CD4-positive, alpha-beta T cell treated with Interleukin-17A for 1 hour (primary cell): ENCODE measurements at regions not wholly inside any gene's neighbourhood (a gene's known extent, or its start where the extent isn't known, plus 50 kb on each side); places are given as distances from the start of the nearest gene placed in this dataset.
"Not testable (repeated sequence)": the region's sequence is repeated elsewhere in the genome, so short reads cannot be mapped to it uniquely, and the experiment has no call there.

Source experiments
- DNase-seq: peaks from one replicate; pipeline ENCODE4 v3.0.0-alpha.2; 2020

- DNase-seq: no peak
Observed at GRCh38 chr6:160804639-160805038, 102.6 kb downstream of the PLG start.

GRCh38 chr6:160808263-160808662, 106.2 kb downstream of the PLG start:
- DNase-seq: no peak

- DNase-seq: no peak
Observed at GRCh38 chr6:160810238-160810637, 108.2 kb downstream of the PLG start.

DNA sequence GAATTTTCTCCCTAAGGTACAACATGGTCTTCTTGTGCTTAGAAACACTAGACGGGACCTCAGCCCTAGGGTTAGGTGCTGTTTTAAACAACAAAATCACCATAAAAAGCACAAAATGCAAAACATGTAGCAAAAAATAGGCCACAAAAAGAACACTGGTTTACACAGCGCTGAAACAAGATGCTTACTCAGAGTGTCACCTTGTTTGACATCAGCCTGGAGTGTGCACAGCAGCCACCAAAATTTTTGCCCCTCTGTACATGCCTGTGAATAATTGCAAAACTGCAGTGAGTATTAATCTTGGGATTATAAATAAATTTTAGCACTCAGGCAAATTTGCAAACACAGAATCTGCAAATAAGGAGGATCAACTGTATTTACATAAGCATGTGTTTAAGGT, 110.1 kb downstream of the PLG start:
- no peak for DNase-seq

DNA sequence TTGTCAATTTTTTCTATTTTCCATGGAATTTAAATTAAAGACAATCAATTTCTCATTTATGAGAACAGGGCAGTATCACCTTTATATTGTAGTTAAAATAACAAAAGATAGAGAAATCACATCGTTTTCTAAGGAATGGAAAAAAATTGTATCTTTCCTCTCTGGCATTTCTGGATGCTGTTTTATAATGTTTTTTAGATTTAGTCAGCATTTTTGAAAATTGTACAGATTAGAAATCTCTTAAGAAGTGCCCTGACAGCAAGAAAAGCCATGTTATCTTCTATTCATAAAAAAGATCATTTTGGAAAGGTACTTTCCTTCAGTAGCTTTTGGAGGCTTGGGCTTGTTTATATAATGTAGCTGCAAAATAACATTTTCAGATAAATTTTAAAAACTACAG, 116.9 kb downstream of the PLG start:
- DNase-seq: no peak

DNA sequence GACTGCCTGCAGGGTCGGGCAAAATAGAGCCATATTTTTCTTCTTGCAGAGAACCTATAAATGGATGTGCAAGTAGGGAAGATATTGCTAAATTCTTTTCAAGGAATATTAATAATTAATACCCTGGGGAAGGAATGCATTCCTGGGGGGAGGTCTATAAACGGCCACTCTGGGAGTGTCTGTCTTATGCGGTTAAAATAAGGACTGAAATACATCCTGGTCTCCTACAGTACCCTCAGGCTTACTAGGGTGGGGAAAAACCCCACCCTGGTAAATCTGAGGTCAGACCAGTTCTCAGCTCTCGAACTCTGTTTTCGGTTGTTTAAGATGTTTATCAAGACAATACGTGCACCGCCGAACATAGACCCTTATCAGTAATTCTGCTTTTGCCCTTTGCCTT, 118.6 kb downstream of the PLG start:
- not testable (repeated sequence) for DNase-seq

DNA sequence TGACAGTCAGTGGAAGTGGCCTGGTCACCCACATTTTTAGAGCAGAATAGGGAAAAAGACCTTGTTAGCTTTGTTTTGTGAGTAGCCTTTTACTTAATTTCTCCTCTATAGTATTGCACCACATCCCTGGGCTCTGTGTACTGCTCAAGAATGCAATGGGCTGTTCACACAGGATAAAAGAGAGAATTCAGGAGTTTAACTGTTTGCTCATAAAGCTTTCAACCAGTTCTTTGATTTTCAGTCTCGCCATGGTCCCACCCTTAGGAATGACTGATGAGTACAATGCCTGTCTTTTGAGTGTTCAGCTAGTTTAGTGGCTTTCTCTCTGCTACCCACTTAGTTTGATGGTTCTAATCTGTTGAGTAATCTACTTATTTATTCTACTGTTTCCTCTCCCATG, 129.7 kb downstream of the PLG start:
- DNase-seq: no peak

- DNase-seq: no peak
Observed at GRCh38 chr6:160832422-160832821, 130.4 kb downstream of the PLG start.

DNA sequence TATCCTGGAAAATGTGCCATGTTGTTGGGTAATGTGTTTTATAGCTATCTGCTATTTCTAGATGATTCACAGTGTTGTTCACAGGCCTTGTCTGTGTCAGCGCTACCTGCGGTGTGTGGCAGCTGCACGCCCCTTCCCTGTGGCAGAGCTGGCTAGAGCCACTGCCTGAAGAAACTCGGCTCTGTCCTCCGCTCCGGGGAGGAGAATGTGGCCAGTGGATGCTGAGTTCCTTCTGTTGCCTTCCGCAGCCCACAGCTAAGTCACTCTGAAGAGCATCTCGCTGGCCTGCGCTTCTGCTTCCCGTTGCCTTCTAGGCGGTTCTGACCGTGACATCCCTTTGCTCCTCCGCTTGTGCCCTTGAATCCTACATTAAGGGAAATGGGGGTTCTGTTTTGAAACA, 135.1 kb downstream of the PLG start:
- no peak for DNase-seq

DNA sequence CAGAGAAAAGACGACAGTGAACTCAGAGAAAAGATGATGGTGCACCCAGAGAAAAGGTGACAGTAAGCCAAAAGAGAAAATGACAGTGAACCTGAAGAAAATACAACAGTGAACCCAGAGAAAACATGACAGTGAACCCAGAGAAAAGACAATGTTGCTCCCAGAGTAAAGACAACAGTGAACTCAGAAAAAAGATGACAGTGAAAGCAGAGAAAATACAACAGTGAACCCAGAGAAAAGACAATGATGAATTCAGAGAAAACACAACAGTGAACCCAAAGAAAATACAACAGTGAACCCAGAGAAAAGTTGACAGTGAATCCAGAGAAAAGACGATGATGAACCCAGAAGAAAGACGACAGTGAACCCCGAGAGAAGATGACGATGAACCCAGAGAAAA, 140.5 kb upstream of the MAP3K4 start:
- no peak for DNase-seq

DNA sequence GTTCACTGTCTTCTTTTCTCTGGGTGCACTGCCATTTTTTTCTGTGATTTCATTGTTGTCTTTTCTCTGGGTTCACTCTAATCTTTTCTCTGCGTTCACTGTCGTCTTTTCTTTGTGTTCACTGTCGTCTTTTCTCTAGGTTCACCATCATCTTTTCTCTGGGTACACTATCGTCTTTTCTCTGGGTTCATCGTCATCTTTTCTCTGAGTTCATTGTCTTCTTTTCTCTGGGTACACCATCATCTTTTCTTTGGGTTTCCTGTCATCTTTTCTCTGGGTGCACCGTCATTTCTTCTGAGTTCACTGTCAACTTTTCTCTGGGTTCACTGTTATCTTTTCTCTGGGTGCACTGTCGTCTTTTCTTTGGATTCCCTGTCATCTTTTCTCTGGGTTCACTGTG, 137.6 kb upstream of the MAP3K4 start:
- DNase-seq: no peak

GRCh38 chr6:160858886-160859285, 132.7 kb upstream of the MAP3K4 start:
- no peak for DNase-seq

DNA sequence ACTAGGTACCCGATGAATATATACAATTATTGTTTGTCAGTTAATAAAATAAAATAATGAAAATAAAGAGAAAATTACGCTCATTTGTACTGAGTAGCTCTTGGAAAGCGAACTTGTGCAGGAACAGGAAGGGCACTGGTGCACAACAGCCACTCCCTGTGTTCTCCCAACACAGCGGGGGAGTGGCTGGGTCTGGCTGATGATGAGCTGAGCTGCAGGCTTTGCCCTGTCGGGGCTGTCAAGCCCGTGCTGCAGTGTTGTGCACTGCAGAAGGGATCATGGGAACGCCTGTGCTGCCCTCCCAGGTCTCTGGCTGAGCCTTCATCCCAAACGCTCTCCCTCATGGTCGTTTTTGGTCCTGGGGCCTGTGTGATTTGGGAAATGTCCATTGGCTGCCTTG, 131.7 kb upstream of the MAP3K4 start:
- no peak for DNase-seq

GRCh38 chr6:160861824-160862223, 129.7 kb upstream of the MAP3K4 start:
- DNase-seq: no peak

DNA sequence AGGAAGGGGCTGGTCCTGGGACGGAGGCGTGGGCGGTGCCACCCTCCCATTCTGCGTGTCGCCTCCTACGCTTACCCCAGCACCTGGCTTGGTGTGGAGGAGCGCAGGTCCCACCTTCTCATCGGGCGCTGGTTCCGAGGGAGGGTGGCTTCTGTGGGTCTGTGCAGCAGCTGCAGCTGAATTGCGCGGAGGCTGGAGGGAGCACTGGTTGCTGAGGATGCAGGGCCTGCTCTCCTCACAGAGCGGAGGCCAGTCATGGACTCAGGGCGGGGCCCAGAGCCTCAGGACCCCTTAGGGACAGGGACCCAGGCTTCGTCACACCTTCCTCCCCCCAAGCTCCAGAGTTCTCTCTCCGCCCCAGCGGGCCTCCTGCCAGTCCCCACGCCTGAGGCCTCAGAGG, 127.8 kb upstream of the MAP3K4 start:
- no peak for DNase-seq

- DNase-seq: no peak
Observed at GRCh38 chr6:160871320-160871719, 120.2 kb upstream of the MAP3K4 start.

DNA sequence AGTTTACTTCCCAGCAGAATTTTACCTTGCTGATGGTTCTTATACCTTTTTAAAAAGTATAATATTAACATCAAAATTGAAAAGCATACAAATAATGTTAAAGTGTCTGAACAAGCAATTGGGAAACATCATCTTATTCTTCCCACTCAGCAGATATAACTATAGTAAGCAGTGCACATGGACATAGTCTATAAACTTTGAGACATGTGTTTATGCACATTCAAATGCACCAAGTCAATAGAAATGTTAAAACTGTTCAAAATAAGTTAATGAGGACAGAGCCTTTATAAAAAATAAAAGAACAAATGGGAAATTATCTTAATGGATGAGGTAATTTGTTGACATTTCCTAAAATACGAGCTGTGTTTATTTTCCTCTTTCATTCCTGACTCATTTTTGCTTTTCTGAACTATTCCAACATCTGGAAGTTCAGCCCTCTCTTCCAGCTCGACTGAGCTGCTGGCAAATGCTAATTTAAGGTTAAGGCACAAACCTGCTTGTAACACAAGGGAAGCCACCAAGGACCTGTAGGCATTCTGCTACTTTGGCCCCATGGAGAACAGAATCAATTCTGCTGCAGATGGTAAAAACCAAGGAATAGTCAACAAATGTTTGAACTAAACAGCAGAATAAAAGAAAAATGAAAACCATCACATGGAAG, 110.3 kb upstream of the MAP3K4 start:
- DNase-seq: no peak

DNA sequence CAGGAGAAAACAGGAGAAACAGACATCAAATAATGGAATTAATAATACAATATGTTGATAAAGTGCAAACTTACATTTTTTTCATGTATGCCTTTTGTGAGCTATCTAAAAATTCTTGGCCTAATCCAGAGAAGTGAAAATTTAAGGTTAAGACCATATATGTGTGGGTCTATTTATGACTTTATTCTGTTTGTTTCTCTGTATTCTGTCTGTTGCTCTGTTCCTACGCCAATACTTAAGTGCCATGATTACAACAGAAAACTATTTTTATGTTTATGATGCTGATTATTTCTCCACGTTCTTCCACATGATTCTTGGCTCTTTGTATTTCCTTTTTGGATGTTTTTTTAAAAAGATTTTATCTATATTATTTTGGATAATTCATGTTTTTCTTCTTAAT, 109.6 kb upstream of the MAP3K4 start:
- DNase-seq: no peak

- DNase-seq: no peak
Observed at GRCh38 chr6:160882791-160883279, 108.7 kb upstream of the MAP3K4 start.

DNA sequence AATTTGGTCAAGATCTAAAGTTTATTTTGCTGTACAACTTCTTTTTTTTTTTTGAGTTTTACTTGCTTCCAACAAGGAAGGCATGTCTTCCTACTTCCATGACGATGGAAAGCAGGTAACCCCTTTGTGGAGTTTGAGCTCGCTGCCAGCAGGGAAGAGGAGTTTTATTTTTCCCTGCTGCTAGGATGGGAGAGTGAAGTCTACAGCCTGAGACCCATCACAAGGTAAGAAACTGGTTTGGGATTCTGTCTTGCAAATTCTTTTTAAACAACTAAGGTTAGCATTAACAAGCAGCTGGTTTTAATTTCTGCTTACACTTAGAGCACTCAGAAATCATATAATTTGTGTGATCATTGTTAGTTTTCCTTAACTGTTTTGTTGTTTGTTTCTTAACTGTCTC, 108.0 kb upstream of the MAP3K4 start:
- no peak for DNase-seq

GRCh38 chr6:160883999-160884398, 107.6 kb upstream of the MAP3K4 start:
- no peak for DNase-seq

DNA sequence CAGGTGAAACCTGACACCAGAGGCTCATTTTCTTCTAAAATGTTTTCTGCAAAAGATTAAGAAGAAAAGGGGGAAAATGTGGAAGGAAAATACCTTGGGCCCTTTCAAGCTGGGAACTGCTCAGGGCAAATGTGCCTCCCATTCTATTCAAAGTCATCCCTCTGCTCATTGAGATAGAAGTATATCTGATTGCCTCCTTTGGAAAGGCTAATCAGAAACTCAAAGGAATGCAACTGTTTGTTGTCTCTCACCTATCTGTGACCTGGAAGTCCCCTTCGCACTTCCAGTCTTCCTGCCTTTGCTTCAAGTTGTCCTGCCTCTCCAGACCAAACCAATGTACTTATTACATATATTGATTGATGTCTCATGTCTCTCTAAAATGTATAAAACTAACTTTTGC, 102.4 kb upstream of the MAP3K4 start:
- DNase-seq: not testable (repeated sequence)

- no peak for DNase-seq
Observed at GRCh38 chr6:160891690-160892089, 99.9 kb upstream of the MAP3K4 start.

DNA sequence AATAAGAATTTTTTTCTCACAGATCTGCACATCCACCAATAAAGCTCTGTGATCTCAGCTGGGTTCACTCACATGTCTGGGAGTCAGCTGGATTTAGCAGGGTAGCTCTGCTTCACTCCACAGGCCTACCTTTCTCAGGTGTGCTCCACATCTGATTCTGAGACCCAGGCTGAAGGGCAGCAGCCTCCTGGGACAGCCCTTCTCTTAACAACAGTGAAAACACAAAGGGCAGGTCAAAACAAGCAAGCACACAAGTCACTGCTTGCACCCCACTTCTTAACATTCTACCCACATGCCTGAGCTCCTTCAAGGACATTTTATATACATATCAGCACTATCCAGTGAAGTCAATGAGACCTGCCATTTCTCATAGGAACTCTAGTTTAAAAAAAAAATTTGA, 96.0 kb upstream of the MAP3K4 start:
- no peak for DNase-seq

DNA sequence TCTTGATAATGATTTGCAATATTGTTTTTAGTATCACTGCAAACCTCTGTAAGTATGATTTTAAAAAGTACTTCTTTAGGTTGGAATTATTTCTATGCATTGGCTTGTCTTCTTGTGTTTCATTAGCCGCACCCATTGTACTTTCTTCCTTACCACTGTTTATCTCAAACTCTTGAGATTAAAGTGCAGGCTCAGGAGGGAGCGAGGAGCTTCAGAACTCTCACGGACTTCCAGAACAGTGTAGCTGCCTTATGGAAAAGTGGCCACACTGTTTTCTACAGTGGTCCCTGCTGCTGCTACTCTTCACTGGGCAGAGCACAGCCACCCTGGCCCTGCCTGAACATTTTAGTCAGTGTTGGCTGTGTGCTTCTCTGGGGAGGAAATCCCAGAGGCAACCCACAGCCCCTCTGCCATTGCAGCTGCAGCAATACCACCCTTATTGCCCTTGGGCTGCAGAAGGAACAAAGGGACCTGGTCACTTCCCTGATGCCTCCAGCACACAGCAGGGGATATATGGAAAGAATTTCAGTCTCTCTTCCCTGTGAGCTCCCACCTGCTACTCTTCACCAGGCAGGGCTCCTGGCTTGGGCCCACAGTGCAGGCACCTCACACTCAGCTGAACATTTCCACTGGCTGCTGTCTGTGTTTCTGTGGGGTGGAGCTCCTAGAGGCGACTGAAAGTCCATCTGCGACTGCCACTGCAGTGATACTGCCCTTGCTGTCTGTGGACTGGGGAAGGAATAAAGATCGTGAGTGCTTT, 91.7 kb upstream of the MAP3K4 start:
- DNase-seq: no peak
